IPS-11a (cell line): ENCODE measurements at regions not wholly inside any gene's neighbourhood (a gene's known extent, or its start where the extent isn't known, plus 50 kb on each side); places are given as distances from the start of the nearest gene placed in this dataset.
"Not testable (repeated sequence)": the region's sequence is repeated elsewhere in the genome, so short reads cannot be mapped to it uniquely, and the experiment has no call there.

Experiments used
- H3K4me3 ChIP-seq: one replicate; pipeline ENCODE4 v1.5.1; 2013; ENCODE audit warnings: low read depth, low read length, control low read depth

DNA sequence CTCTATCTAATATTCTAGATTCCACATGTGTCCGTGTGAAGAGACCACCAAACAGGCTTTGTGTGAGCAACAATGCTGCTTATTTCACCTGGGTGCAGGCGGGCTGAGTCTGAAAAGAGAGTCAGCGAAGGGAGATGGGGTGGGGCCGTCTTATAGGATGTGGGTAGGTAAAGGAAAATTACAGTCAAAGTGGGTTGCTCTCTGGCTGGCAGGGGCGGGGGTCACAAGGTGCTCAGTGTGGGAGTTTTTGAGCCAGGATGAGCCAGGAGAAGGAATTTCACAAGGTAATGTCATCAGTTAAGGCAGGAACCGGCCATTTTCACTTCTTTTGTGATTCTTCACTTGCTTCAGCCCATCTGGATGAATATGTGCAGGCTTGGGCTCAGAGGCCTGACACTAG lies 779.3 kb downstream of the RNF144A start:
- H3K4me3 ChIP-seq: not testable (repeated sequence)

- no peak overlapping the region for H3K4me3 ChIP-seq
Observed at GRCh38 chr2:7697052-7697451, 779.8 kb downstream of the RNF144A start.

DNA sequence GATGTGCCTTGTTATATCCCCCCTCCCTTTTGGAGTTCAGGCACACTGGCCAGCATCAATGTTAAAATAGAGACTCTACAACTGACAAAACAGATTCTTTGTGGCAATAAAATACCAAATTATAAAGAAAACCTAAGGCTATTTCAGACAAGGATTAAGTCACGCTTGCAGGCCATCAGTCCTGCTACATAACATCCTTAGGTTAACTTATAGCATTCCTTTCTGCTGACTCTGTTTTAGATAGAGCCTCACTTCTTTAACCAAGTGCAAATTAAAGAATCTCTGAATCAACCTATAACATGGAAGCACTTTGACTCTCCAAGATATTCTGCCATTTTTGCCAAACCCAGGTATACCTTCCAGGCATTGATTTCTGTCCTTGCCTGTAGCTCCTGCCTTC lies 784.6 kb downstream of the RNF144A start:
- H3K4me3 ChIP-seq: no peak overlapping the region

DNA sequence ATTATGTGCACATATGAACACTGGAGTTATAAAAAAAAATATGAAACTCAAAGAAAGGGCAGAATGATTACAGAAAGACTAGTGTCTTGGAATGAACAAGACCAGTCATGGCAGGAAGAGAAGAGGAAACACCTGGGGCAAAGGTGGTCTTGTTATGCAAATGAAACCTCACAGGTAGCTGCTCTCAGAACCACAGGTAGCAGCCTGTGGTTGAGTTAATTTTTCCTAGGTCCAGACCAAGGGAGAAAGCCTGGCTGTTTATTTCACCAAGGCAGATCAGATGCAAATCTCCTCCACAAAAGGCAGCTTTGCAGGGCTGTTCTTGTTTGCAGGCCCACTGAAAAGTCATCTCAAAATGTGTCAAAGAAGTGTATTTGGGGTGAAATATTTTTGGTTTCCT lies 785.8 kb downstream of the RNF144A start:
- H3K4me3 ChIP-seq: no peak overlapping the region

- H3K4me3 ChIP-seq: no peak overlapping the region
Observed at GRCh38 chr2:7703543-7704144, 786.4 kb downstream of the RNF144A start.

- no peak overlapping the region for H3K4me3 ChIP-seq
Observed at GRCh38 chr2:7704296-7704865, 787.2 kb downstream of the RNF144A start.

- H3K4me3 ChIP-seq: no peak overlapping the region
Observed at GRCh38 chr2:7706791-7707190, 789.6 kb downstream of the RNF144A start.

DNA sequence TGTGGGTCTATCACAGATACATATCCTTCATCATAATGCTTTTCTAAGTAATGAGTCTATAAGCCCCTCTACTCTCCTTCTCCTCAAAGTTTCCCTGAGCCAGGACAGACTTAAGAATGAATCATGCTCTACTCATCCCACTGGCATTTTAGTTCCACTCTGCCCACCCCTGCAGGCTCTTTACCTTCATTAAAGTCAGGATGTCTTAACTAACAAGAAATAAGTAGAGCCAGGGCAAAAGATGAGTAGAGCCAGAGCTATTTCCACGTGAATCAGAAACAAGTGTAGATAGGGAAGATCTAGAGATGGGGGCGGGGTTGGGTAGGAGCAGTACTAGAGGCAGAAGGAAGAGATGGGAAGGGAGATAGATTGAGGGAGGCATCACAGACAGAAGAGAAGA lies 790.5 kb downstream of the RNF144A start:
- H3K4me3 ChIP-seq: no peak overlapping the region

DNA sequence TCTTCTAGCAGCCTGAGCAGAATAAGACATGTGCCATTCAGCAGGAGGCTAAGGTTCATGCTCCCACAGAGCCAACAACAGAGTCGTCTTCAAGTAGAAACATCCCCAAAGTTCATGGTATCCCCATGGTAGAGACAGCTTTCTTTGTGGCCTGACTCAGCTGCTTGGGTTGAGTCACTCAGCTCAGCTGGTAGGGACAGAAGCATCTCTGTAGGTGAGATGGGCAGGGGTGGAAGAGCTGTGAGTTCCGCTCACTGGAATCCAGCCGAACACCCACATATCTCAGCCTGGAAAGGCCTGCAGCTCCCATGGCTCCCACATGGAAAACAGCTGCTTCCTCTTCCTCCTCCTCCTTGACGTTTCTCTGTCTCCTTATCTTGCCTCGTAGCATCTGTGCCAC lies 792.7 kb downstream of the RNF144A start:
- H3K4me3 ChIP-seq: no peak overlapping the region

GRCh38 chr2:7711167-7711566 lies 794.0 kb downstream of the RNF144A start:
- no peak overlapping the region for H3K4me3 ChIP-seq

- H3K4me3 ChIP-seq: no peak overlapping the region
Observed at GRCh38 chr2:7719876-7720275, 802.7 kb downstream of the RNF144A start.

DNA sequence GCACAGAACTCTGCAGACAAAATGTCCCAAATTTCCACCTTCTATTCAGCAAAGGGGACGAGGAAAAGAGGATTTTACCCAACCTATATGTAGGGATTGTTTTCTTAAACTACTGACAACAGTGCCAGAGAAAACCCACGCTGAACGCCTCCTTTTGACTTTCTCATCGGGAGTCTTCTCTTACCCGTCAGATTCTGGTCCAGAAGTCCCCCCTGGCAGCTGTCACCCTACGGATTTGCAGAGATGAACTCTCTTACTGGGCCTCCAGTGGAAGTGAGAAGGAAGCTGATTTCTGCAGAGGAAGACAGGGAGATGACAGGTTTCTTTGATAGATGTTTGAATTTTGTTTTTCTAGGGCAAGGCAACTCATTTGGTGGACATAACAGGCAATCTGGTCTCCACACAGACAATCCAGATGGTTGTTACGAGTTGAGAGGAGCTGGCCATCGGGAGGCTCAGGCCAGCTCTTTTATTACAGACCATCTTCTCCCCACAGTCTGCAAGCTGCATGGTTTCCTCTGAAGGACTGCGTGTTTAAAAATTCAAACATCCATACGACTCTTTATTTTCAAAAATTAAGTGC lies 804.3 kb downstream of the RNF144A start:
- H3K4me3 ChIP-seq: no peak overlapping the region

DNA sequence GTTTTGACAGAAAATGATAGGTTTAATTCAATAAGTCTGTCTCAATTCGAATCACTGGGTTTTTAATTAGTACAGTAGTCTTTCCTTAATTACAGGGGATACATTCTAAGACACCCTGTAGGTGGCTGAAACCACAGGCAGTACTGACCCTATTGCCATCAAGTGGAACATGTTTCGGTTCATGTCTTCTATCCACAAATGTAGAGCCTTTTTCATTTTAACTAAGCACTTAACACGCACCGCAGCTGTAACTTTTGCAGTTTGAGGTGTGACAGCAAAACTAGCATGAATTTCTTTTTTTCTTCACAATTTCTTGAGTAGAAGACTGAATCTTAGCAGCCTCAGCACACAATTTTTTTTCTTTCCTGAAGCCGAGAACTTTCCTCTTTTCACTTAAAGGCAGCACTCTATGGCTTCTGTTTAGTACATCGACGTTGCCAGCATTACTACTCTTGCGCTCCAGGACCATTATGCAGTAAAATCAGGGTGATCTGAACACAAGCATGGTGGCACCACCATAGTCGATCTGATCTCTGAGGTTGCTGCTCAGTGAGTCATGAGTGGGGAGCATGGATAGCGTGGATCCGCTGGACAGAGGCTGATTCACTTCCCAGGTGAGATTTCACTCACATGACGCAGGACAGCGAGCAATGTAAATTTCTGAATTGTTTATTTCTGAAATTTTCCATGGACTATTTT lies 805.1 kb downstream of the RNF144A start:
- no peak overlapping the region for H3K4me3 ChIP-seq

DNA sequence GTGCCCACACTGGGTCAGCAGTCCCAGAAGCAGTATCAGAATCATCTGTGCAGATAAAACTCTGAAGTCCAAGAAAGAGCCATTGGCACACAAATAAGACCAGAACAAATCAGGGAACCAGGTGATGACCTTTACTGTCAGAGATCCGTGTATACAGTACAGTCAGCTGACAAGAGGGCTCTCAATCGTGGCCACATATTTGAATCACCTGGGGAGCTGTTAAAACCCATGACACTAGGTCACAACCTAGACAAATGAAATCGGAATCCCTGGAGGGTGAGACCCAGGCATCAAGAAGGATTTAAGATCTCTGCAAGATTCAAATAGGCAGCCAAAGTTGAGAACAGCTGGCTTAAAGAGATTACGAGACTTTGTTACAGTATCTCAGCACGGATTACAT lies 807.1 kb downstream of the RNF144A start:
- no peak overlapping the region for H3K4me3 ChIP-seq

- H3K4me3 ChIP-seq: no peak overlapping the region
Observed at GRCh38 chr2:7725171-7725849, 808.1 kb downstream of the RNF144A start.

DNA sequence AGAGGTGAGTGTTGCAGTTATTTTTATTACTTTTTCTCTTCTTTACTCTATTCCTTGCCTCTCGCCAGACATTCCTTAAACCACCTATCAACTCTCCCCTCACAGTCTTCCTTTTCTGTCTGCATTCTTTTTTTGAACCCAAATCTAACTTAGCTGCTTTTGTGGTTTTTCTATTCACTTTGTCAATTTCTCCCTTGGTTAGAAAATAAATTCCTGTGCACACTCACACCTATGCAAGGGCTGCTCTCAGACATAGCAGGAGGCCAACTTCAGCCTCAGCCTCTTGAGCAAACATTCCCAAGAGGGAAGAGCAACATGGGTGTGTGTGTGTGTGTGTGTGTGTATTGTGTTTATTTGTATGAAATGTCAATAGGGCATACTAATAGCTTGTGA lies 808.6 kb downstream of the RNF144A start:
- no peak overlapping the region for H3K4me3 ChIP-seq

DNA sequence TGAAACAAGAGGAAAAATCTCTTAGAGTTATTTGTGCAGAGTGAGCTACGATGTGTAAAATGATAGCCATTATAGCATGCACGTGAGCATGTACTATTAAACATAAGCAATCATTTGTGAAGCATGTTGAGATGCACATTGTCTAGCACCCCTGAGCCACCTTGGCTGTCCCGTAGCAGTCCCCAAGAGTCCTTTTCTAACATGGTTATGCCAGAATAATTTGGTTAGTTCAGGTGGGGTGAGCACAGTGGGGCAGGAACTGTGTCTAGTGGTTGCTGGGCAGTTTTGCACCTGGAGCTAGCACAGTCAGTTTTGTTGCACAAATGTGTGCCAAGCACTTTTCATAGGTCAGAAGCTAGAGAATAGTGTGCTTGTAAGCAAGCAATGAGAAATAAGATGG lies 809.8 kb downstream of the RNF144A start:
- no peak overlapping the region for H3K4me3 ChIP-seq

DNA sequence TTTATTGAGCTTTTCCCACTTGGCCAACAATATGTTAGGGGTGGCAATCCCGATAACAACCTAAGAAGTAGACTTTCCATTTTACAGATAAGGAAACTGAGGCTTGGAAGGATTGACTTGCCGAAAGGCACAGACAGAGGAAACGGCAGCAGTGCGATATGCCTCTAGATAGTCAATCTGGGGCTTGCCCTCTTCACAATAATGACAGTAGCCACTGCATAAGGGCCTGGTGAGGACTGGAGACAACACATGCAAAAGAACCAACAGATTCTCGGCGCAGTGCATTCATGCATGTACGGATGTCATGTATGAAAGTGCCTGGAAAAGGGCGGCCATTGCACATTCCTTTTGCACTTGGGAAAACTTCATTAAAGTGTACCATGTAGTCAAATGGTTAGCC lies 811.2 kb downstream of the RNF144A start:
- H3K4me3 ChIP-seq: no peak overlapping the region

GRCh38 chr2:7730449-7730848 lies 813.2 kb downstream of the RNF144A start:
- H3K4me3 ChIP-seq: no peak overlapping the region

DNA sequence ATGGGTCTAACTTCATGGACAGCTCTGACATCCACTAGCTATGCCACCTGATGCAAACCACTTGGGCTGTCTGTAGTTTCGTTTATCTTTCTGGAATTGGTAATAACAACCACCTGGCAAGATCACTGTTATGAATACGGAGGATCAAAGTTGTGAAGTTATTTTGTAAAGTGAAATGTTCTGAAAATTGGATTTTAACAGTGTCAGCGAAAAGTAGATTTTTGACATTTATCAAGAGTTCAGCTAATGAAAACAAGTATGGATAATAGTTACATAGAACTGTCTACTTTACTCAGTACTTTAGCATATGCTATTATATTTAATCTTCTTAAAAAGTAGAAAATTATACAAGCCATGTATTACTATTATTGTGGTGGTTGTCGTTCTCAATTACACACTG lies 813.8 kb downstream of the RNF144A start:
- H3K4me3 ChIP-seq: no peak overlapping the region

- H3K4me3 ChIP-seq: no peak overlapping the region
Observed at GRCh38 chr2:7732497-7732896, 815.3 kb downstream of the RNF144A start.
